PC-9 (cell line): ENCODE measurements at regions not wholly inside any gene's neighbourhood (a gene's known extent, or its start where the extent isn't known, plus 50 kb on each side); places are given as distances from the start of the nearest gene placed in this dataset.
A peak's percentile ranks its signal among the peaks of the same experiment; 100 is the strongest.

ENCODE experiments used
- BruUV-seq: library from RNA; stranded (reverse); fragments of 400-500 nt; replicated peaks from 2 replicates; lab custom pipeline; 2021; lab: Mats Ljungman, UMichigan
- CTCF ChIA-PET: fragments of 300-600 bp; sonication (Branson Sonifier 250); formaldehyde crosslinking; loops from one replicate; lab custom pipeline; 2022; ENCODE audit warnings: antibody characterized with exemption; lab: Charles Lee
- POLR2A ChIA-PET: fragments of 300-600 bp; sonication (Branson Sonifier 250); formaldehyde crosslinking; loops from one replicate; lab custom pipeline; 2022; ENCODE audit warnings: antibody characterized with exemption; ENCODE audit not compliant: unreplicated experiment; lab: Charles Lee
- DNase-seq, 2 experiments: peaks; one replicate each; pipeline versions ENCODE4 v3.0.0 to v3.0.0-alpha.2; 2015 to 2022; ENCODE audit warnings: mixed read lengths in 1 of 2
- H2AFZ ChIP-seq: fragments of 200-600 bp; sonication (generic); 2 replicates; pipeline ENCODE4 v1.8.1; 2017; ENCODE audit warnings: antibody characterized with exemption
- H3F3A ChIP-seq: fragments of 200-600 bp; sonication (generic); 2 replicates; pipeline ENCODE4 v1.8.1; 2017; ENCODE audit warnings: antibody characterized with exemption, mild to moderate bottlenecking, low read depth; ENCODE audit not compliant: insufficient read depth
- H3K27ac ChIP-seq: fragments of 200-600 bp; sonication (generic); 2 replicates; pipeline ENCODE4 v1.6.1; 2016; ENCODE audit warnings: mixed run types
- H3K27me3 ChIP-seq: fragments of 200-600 bp; sonication (generic); 2 replicates; pipeline ENCODE4 v1.6.1; 2016; ENCODE audit warnings: low read depth, mixed run types; ENCODE audit not compliant: insufficient read depth
- H3K36me3 ChIP-seq: fragments of 200-600 bp; sonication (generic); 2 replicates; pipeline ENCODE4 v1.6.1; 2016; ENCODE audit warnings: low read depth, mixed run types
- H3K4me1 ChIP-seq: fragments of 200-600 bp; sonication (generic); replicated peaks from 2 replicates; pipeline ENCODE4 v1.6.1; 2016; ENCODE audit warnings: mixed run types; ENCODE audit not compliant: insufficient read depth
- H3K4me2 ChIP-seq: fragments of 200-600 bp; sonication (generic); 2 replicates; pipeline ENCODE4 v1.6.1; 2017; ENCODE audit warnings: mixed run types
- H3K4me3 ChIP-seq: fragments of 200-600 bp; sonication (generic); 2 replicates; pipeline ENCODE4 v1.6.1; 2016; ENCODE audit warnings: mixed run types
- H3K79me2 ChIP-seq: fragments of 200-600 bp; sonication (generic); 2 replicates; pipeline ENCODE4 v1.6.1; 2017; ENCODE audit warnings: low read depth, mixed run types
- H3K9me2 ChIP-seq: fragments of 200-600 bp; sonication (generic); 2 replicates; pipeline ENCODE4 v1.8.1; 2017; ENCODE audit warnings: mild to moderate bottlenecking; ENCODE audit not compliant: insufficient read depth
- H3K9me3 ChIP-seq: fragments of 200-600 bp; sonication (generic); 2 replicates; pipeline ENCODE4 v1.8.1; 2016; ENCODE audit warnings: low read depth; ENCODE audit not compliant: insufficient read depth
- H4K20me1 ChIP-seq: fragments of 200-600 bp; sonication (generic); 2 replicates; pipeline ENCODE4 v1.8.1; 2017; ENCODE audit not compliant: insufficient read depth
- CTCF ChIP-seq: fragments of 200-600 bp; sonication (generic); conservative IDR thresholded peaks from 2 replicates; pipeline ENCODE4 v1.6.1; 2017; ENCODE audit warnings: mixed run types, antibody characterized with exemption, mild to moderate bottlenecking, moderate library complexity
- EZH2 ChIP-seq: fragments of 200-600 bp; sonication (generic); IDR thresholded peaks from 2 replicates; pipeline ENCODE4 v1.8.0; 2017; ENCODE audit warnings: antibody characterized with exemption, low read depth
- intact Hi-C: fragments of 100-400 bp; cut with micrococcal nuclease; formaldehyde crosslinking; loops from one replicate; pipeline ENCODE4 v1.10.0; 2022; ENCODE audit not compliant: unreplicated experiment

- BruUV-seq: no TSS peak
- Histone ChIP-seq H4K20me1 (no peaks in the 10 kb centered on the region), H3K79me2 (no peaks in the 10 kb centered on the region), H3K4me2 (peak overlapping the region; percentile 20; the same call in 1 of the 2 replicates), H3K27me3 (no peaks in the 10 kb centered on the region), H3K27ac (no peak overlapping the region), H3K4me1 (no peaks in the 10 kb centered on the region), H3K9me2 (no peaks in the 10 kb centered on the region), H3K4me3 (no peak overlapping the region), H3K9me3 (no peaks in the 10 kb centered on the region), H3F3A (no peaks in the 10 kb centered on the region), H2AFZ (no peak overlapping the region; the same call in 1 of the 2 replicates), H3K36me3 (no peaks in the 10 kb centered on the region)
- CTCF ChIA-PET: no interaction called here
- DNase-seq: no peak
- TF ChIP-seq EZH2: no peak
- TF ChIP-seq CTCF: no peak
- intact Hi-C loops: no loop called here
- POLR2A ChIA-PET: no interaction called here
Measured at GRCh38 chr6:54632984-54633565, 213.5 kb upstream of the FAM83B start.

DNA sequence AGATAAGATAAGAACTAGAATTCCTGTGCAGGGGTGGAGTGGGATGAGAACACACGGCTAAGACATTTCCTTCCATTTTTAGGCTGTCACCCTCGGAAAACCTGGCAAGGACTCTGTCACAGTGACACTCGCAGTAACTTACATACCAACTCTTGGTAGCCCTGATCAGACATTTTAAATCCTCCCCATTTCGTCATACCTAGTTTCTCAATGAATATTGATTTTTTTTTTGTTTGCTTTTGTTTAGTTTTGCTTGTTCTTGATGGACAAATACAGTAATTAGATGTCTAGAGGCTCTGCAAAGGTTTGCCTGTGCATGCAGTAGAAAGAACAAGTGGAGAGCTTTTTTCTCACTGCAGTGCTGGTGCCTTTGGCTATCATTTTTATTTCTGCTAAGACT is 213.0 kb upstream of the FAM83B start:
- no peaks in the 10 kb centered on the region for H3K36me3 ChIP-seq
- CTCF ChIA-PET: no interaction called here

DNA sequence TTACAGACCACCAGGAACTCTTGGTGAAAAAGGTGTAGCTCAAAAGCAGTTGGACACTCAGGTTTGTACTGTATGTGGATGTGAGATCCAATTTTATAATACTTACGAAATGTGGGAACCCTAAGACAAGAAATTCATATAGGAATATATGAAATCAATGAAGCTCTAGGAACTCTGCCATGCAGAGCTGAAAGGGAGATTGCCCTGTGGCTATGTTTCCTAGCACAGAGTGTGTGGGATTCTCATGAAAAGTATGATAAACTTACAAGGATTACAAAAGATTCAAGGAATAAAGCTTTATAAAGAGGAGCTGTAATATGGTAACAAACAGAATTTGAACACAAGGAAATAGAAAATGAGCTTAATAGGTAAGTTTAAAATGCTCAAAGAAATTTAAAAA is 205.7 kb upstream of the FAM83B start:
- intact Hi-C loops: no loop called here
- no peak for TF ChIP-seq EZH2
- TF ChIP-seq CTCF: no peak
- Histone ChIP-seq H3K9me3 (no peaks in the 10 kb centered on the region), H3K4me1 (no peaks in the 10 kb centered on the region), H2AFZ (peak overlapping the region; percentile 48; the same call in 1 of the 2 replicates), H3K27me3 (no peaks in the 10 kb centered on the region), H3K4me3 (no peak overlapping the region), H3F3A (no peaks in the 10 kb centered on the region), H3K79me2 (no peaks in the 10 kb centered on the region), H3K4me2 (no peak overlapping the region), H3K36me3 (no peaks in the 10 kb centered on the region), H3K9me2 (no peaks in the 10 kb centered on the region), H3K27ac (no peak overlapping the region), H4K20me1 (no peaks in the 10 kb centered on the region)
- ChIA-PET POLR2A (interaction anchor here (0.6 kb wide), 1 partner anchor 1910 kb away, joined by 4 read pairs; no protein-coding TSS in a partner anchor), CTCF (no interaction called here)
- DNase-seq: no peak
- no TSS peak for BruUV-seq

More for the DNA sequence above, 213.0 kb upstream of the FAM83B start:
- DNase-seq: no peak
- Histone ChIP-seq H3K9me3 (no peaks in the 10 kb centered on the region), H3K27me3 (no peaks in the 10 kb centered on the region), H3K79me2 (no peaks in the 10 kb centered on the region), H3K4me3 (no peak overlapping the region), H4K20me1 (no peaks in the 10 kb centered on the region), H3K4me1 (no peaks in the 10 kb centered on the region), H2AFZ (no peak overlapping the region; the same call in 1 of the 2 replicates), H3K4me2 (peak overlapping the region; percentile 20; the same call in 1 of the 2 replicates), H3K9me2 (no peaks in the 10 kb centered on the region), H3F3A (no peaks in the 10 kb centered on the region), H3K27ac (no peak overlapping the region)
- intact Hi-C loops: no loop called here
- no peak for TF ChIP-seq EZH2
- no peak for TF ChIP-seq CTCF
- no TSS peak for BruUV-seq
- POLR2A ChIA-PET: no interaction called here
